ENCODE measurements at regions not wholly inside any gene's neighbourhood (a gene's known extent, or its start where the extent isn't known, plus 50 kb on each side); places are given as distances from the start of the nearest gene placed in this dataset.

GRCh38 chr6:56770011-56770520 is 127.4 kb upstream of the DST start:
- TF ChIP-seq CTCF (IDR thresholded peaks at IDR 0.05; ENCODE audit: low read depth, low read length, poor library complexity, severe bottlenecking) (no peak), EZH2phosphoT487 (IDR thresholded peaks at IDR 0.05; ENCODE audit: borderline replicate concordance, low read length) (no peak)

Measured in DOHH2 (cell line).